ENCODE measurements at regions not wholly inside any gene's neighbourhood (a gene's known extent, or its start where the extent isn't known, plus 50 kb on each side); places are given as distances from the start of the nearest gene placed in this dataset.

- TF ChIP-seq CTCF (IDR thresholded peaks at IDR 0.05 in 4 of 5, conservative IDR thresholded peaks at IDR 0.05 in 1 of 5) (no peak), POLR2A (IDR thresholded peaks at IDR 0.05) (no peak)
These were observed 466.3 kb downstream of the SATB2 start for GRCh38 chr2:198991431-198991830.

Measured in gastrocnemius medialis (tissue), 4 donors.